DMS114 treated with DMSO at 0.1 percent for 48 hours (cell line): ENCODE measurements at regions not wholly inside any gene's neighbourhood (a gene's known extent, or its start where the extent isn't known, plus 50 kb on each side); places are given as distances from the start of the nearest gene placed in this dataset.

Source experiments
- DNase-seq: peaks from one replicate; lab custom pipeline; 2025; ENCODE audit not compliant: unreplicated experiment; lab: John Stamatoyannopoulos, UW

DNA sequence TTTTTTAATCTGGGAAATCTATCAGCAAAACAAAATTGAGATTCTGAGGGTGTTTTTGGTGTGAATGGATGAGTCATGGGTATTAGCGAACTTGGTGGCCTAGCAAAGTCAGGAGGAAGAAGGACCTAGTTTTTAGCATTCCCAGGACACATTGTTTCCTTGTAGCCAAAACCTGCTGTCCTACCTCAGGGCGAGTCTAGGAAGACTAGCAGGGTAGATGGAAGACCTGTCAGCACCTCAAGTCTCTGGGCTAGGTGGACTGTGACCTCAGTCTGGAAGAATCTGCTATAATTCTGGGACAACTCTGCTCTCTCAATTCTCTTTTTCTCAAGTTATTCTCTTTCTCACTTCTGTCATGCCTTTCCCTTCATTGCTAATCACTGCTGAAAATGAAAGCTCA lies 1399.3 kb upstream of the LRRTM1 start:
- DNase-seq, result no peak

DNA sequence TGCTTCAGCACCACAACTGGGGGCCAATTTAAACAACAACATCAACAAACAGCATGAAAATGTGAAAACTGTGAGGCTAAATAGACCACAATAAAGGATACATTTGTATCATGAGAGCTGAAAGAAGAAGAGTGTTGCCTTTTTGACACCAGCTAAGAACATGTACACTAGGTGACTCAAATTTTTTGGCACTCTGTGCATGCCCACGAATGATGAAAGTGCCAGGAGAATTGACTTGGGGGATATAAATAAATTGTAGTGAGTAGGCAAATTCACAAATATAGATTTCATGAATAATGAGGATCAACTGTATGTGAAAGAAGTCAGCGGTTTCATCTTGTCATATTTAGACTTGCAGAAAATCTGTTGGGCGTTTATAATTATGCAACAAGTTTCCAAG lies 1388.0 kb upstream of the LRRTM1 start:
- no peak for DNase-seq

- DNase-seq, result no peak
These were observed 1371.1 kb upstream of the LRRTM1 start for GRCh38 chr2:81675641-81676040.

DNA sequence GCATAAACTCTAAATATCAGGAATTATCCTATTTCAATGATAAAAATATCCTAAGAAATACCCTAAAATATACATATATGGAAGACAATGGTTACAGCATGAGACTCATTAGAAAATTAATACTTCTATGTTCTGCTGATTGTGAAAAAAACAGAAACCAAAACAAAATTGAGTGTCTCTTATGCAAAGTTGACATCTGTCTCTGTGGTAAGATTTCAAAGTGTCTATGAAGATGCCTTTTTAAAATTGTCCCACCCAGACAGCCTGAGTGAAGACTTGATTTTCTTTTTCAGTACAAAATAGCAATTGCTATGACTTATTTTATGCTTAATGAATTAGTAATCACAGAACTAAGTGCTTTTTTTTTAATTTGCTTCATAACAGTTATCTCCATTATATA lies 1368.4 kb upstream of the LRRTM1 start:
- DNase-seq, result no peak

DNA sequence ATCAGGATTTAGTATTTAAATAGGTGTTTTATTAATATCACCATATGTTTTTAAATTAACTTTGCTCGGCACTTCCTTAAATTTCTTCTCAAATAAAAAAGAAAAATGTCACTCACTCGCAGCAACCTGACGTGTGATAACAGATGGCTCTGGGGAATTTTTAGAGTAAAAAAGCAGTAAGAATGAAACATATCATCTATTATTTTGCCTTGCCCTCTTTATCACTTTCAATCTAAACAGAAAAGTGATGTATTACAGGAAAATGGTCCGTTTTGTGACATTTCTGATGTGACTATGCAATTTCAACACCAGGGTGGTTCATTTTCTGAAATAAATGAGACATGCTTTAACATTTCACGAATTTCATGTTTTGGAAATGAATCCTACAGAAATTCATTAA lies 1368.0 kb upstream of the LRRTM1 start:
- DNase-seq, result no peak

DNA sequence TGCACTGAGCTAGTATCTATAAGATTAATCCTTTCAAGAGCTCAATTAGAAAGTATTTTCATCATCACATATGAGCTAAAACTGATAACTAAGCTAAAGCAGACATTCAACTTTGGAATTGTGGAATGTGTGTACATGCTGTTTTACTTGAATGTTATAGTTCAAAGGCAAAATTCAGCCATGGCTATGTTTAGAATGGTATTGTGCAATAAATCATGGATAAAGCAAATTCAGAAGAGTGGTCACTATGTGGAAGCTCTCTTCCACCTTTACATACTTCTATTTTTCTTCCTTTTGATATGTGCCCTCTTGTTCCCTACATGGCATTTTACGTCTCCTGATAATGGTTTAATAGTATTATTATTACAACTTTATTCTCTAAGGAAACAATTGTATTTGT lies 1366.3 kb upstream of the LRRTM1 start:
- DNase-seq, result no peak

GRCh38 chr2:81661081-81661480 lies 1356.5 kb upstream of the LRRTM1 start:
- DNase-seq, result no peak

- DNase-seq, result no peak
These were observed 1353.7 kb upstream of the LRRTM1 start for GRCh38 chr2:81658227-81658626.

GRCh38 chr2:81650048-81650971 lies 1345.8 kb upstream of the LRRTM1 start:
- no peak for DNase-seq

DNA sequence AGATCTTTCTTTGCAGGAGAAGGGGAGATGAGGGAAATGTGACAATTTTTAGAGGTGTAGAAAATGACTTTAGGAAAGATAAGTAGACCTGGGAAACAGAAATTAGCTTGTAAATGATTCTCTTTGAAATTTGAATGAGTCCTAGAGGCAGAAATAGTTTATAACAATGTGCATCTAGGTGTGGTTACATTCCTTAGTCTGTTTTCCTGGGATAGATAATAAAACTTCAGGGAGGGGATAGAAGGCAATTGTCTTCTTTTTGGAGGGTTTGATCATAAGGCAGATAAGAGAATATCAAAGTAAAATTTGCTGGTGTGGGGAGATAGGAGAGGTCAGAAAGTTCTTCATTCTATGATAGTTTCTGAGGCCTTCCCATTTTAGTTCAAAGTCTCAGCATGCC lies 1344.3 kb upstream of the LRRTM1 start:
- no peak for DNase-seq

DNA sequence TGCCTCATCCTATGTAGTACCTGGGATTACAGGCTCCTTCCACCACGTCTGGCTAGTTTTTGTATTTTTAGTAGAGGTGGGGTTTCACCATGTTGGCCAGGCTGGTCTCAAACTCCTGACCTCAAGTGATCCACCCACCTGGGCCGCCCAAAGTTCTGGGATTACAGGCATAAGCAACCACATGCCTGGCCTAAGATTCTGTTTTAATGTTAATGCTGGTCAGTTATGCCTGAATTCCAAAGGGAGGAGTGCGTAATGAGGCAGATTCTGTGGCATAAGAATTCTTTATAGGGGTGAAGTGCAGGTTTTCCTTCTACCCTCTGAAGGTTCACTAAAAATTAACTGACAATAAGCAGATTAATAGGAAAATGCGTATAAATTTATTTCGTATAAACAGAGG lies 1343.8 kb upstream of the LRRTM1 start:
- DNase-seq, result no peak

DNA sequence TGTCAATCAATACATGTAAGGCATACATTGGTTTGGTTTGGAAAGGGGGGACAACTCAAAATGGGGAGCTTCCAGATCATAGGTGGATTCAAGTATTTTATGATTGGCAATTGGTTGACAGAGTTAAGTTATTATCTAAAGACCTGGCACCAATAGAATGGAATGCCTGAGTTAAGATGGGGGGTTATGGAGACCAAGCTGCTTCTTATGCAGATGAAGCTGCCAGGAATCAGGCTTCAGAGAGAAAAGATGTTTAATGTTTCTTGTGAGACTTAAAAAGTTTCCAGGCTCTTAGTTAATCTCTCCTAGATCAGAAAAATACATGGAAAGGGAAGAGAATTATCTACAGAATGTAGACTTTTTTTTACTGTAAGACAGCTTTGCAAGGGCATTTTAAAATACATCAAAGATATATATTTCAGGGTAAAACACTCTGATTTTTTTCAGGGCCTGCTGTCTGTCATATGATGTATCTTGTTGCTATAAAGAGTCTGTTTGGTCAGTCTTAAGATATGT lies 1343.2 kb upstream of the LRRTM1 start:
- DNase-seq, result no peak

GRCh38 chr2:81645745-81646301 lies 1341.3 kb upstream of the LRRTM1 start:
- DNase-seq, result no peak

- DNase-seq, result no peak
These were observed 1339.6 kb upstream of the LRRTM1 start for GRCh38 chr2:81644189-81644588.

DNA sequence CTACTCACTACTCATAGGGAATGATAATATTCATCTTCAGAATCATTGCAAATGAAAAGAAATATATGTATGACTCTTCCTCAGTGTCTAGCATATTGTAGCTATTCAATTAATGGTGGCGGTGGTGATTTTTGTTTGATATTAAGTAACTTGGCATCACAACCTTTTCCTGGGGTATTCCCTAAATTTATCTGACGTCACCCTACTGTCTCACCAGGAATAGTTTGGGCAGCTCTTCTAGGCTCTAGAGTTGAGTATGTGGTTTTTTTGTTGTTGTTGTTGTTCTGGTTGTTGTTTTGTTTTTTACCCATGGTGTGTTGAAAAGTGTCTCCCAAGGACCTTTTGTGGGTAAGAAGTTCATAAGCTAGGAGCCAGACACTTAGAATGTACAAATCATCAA lies 1320.3 kb upstream of the LRRTM1 start:
- DNase-seq, result no peak

DNA sequence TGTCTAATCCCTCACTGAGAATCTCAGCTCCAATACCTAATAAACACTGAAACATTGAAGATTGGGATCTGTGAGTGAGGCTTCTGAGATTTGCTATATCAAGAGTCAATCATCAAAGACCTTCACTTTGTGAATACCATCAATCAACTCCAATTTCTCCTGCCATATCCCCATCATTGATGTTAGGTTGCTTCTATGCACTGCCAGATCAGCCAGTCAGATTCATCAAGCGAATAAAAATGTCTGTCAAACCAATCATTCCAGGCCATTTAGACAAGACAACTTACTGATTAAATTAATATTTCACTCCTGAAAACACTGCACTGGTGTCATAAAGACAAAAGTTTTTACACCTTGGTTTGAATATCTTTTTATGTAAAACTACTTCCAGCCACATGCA lies 1295.5 kb upstream of the LRRTM1 start:
- no peak for DNase-seq

GRCh38 chr2:81598453-81598852 lies 1293.9 kb upstream of the LRRTM1 start:
- no peak for DNase-seq

GRCh38 chr2:81589406-81589805 lies 1284.9 kb upstream of the LRRTM1 start:
- no peak for DNase-seq

GRCh38 chr2:81583311-81584108 lies 1279.0 kb upstream of the LRRTM1 start:
- DNase-seq, result no peak

DNA sequence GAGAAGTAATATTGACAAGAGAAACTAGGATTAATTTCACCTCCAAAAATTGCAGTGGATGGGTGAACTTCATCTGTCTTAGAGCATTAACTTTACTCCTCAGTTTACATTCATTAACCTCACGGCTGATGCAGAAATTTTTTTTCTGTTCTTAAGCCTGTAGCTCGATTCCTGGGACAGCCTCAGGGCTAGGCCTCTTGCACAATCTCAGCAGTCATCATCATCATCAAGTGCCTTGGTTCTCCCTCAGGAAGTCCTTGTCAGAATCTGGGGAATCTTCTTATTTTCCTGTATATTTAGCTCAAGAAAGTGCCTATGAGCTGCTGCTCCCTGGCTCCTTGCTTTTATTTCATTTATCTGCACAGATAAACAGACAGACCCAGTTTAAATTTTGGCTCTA lies 1272.2 kb upstream of the LRRTM1 start:
- no peak for DNase-seq

- no peak for DNase-seq
These were observed 1246.6 kb upstream of the LRRTM1 start for GRCh38 chr2:81551040-81551634.
